Ovary (tissue), 3 donors: ENCODE measurements at regions not wholly inside any gene's neighbourhood (a gene's known extent, or its start where the extent isn't known, plus 50 kb on each side); places are given as distances from the start of the nearest gene placed in this dataset.

Source experiments
- CTCF ChIP-seq, 3 donors: fragments of 450-650 bp in 2 of 3; fragments of 200-600 bp in 1 of 3; IDR thresholded peaks; one replicate each; pipeline versions ENCODE4 v1.5.1 to v1.8.0; 2016 to 2022; ENCODE audit warnings: antibody characterized with exemption in 3 of 3, mild to moderate bottlenecking in 1 of 3
- EP300 ChIP-seq: sonication (generic); formaldehyde crosslinking; IDR thresholded peaks from one replicate; pipeline ENCODE4 v1.6.1; 2017; ENCODE audit warnings: antibody characterized with exemption
- POLR2A ChIP-seq: fragments of 450-650 bp; IDR thresholded peaks from one replicate; pipeline ENCODE4 v1.6.1; 2017; ENCODE audit warnings: antibody characterized with exemption, mild to moderate bottlenecking, moderate library complexity
- donor health status: DM: no; HTN: no; CAD: no.

- TF ChIP-seq CTCF (IDR thresholded peaks at IDR 0.05) (no peak), POLR2A (no peak), EP300 (no peak)
Observed at GRCh38 chr1:199735660-199736059, 291.9 kb upstream of the NR5A2 start.
